Nephron (organoid): ENCODE measurements at regions not wholly inside any gene's neighbourhood (a gene's known extent, or its start where the extent isn't known, plus 50 kb on each side); places are given as distances from the start of the nearest gene placed in this dataset.
"Not testable (repeated sequence)": the region's sequence is repeated elsewhere in the genome, so short reads cannot be mapped to it uniquely, and the experiment has no call there.

ENCODE experiments used
- H3K27ac Mint-ChIP-seq, 3 experiments: 2 replicates each; pipeline ENCODE4 v1.8.0; 2020; ENCODE audit warnings: mixed read lengths in 3 of 3, mild to moderate bottlenecking in 2 of 3, moderate library complexity in 1 of 3
- H3K27me3 Mint-ChIP-seq: 2 replicates; pipeline ENCODE4 v1.8.0; 2021; ENCODE audit warnings: low read depth, mild to moderate bottlenecking, moderate library complexity, mixed read lengths
- H3K36me3 Mint-ChIP-seq: 2 replicates; pipeline ENCODE4 v1.8.0; 2020; ENCODE audit warnings: low read depth, mixed read lengths
- H3K4me1 Mint-ChIP-seq: 2 replicates; pipeline ENCODE4 v1.8.0; 2020; ENCODE audit warnings: mixed read lengths
- H3K4me3 Mint-ChIP-seq, 3 experiments: 2 replicates each; pipeline ENCODE4 v1.8.0; 2020; ENCODE audit warnings: mild to moderate bottlenecking in 3 of 3, mixed read lengths in 3 of 3, moderate library complexity in 2 of 3
- H3K9me3 Mint-ChIP-seq: 2 replicates; pipeline ENCODE4 v1.8.0; 2020; ENCODE audit warnings: mixed read lengths
- CTCF ChIP-seq, 3 experiments: fragments of 200-600 bp; sonication (generic); IDR thresholded peaks; one replicate each; pipeline ENCODE4 v1.5.0; 2021; ENCODE audit warnings: antibody characterized with exemption in 3 of 3; ENCODE audit not compliant: unreplicated experiment in 3 of 3

- no peaks in the 10 kb centered on the region for H3K36me3 Mint-ChIP-seq
- H3K4me3 Mint-ChIP-seq, result no peak overlapping the region
- H3K27me3 Mint-ChIP-seq, result peaks cover 34% of the 10 kb centered on the region
- no peaks in the 10 kb centered on the region for H3K4me1 Mint-ChIP-seq
- no peak for TF ChIP-seq CTCF (IDR thresholded peaks at IDR 0.05; ENCODE audit: unreplicated experiment in 3 of 3)
- no peak overlapping the region for H3K27ac Mint-ChIP-seq
- H3K9me3 Mint-ChIP-seq, result no peaks in the 10 kb centered on the region
Observed at GRCh38 chr4:3898098-3898497, 131.9 kb downstream of the ADRA2C start.

- not testable (repeated sequence) for H3K9me3 Mint-ChIP-seq, H3K36me3 Mint-ChIP-seq, H3K27ac Mint-ChIP-seq, H3K4me1 Mint-ChIP-seq, H3K4me3 Mint-ChIP-seq
- peaks cover 28% of the 10 kb centered on the region for H3K27me3 Mint-ChIP-seq
Observed at GRCh38 chr4:3898928-3899327, 132.7 kb downstream of the ADRA2C start.

- H3K36me3 Mint-ChIP-seq, H3K27ac Mint-ChIP-seq, H3K9me3 Mint-ChIP-seq, H3K4me3 Mint-ChIP-seq: not testable (repeated sequence)
- peaks cover 11% of the 10 kb centered on the region for H3K4me1 Mint-ChIP-seq
- peaks cover 28% of the 10 kb centered on the region for H3K27me3 Mint-ChIP-seq
Observed at GRCh38 chr4:3904264-3904955, 138.2 kb downstream of the ADRA2C start.

- H3K9me3 Mint-ChIP-seq, H3K27ac Mint-ChIP-seq, H3K36me3 Mint-ChIP-seq, H3K4me1 Mint-ChIP-seq, H3K4me3 Mint-ChIP-seq: not testable (repeated sequence)
- H3K27me3 Mint-ChIP-seq, result peaks cover 28% of the 10 kb centered on the region
Observed at GRCh38 chr4:3909616-3910015, 143.4 kb downstream of the ADRA2C start.

- not testable (repeated sequence) for H3K4me3 Mint-ChIP-seq, H3K27ac Mint-ChIP-seq, H3K36me3 Mint-ChIP-seq, H3K4me1 Mint-ChIP-seq, H3K9me3 Mint-ChIP-seq
- peaks cover 24% of the 10 kb centered on the region for H3K27me3 Mint-ChIP-seq
Observed at GRCh38 chr4:3910161-3910950, 144.2 kb downstream of the ADRA2C start.

- no peak for TF ChIP-seq CTCF (IDR thresholded peaks at IDR 0.05; ENCODE audit: unreplicated experiment in 3 of 3)
Observed at GRCh38 chr4:3911252-3911856, 145.2 kb downstream of the ADRA2C start.

GRCh38 chr4:3914511-3914910 lies 148.3 kb downstream of the ADRA2C start:
- H3K9me3 Mint-ChIP-seq, H3K36me3 Mint-ChIP-seq, H3K27ac Mint-ChIP-seq, H3K4me3 Mint-ChIP-seq, H3K4me1 Mint-ChIP-seq: not testable (repeated sequence)
- peaks cover 16% of the 10 kb centered on the region for H3K27me3 Mint-ChIP-seq

More at GRCh38 chr4:3911252-3911856, 145.2 kb downstream of the ADRA2C start:
- Mint-ChIP-seq H3K36me3 (no peaks in the 10 kb centered on the region), H3K9me3 (no peaks in the 10 kb centered on the region), H3K4me3 (no peak overlapping the region), H3K27ac (no peak overlapping the region), H3K4me1 (no peaks in the 10 kb centered on the region), H3K27me3 (peaks cover 21% of the 10 kb centered on the region)

GRCh38 chr4:3919509-3919908 lies 153.3 kb downstream of the ADRA2C start:
- not testable (repeated sequence) for H3K4me3 Mint-ChIP-seq, H3K36me3 Mint-ChIP-seq, H3K9me3 Mint-ChIP-seq
- Mint-ChIP-seq H3K27ac (peak overlapping the region in 2 of 3 experiments; percentile 42 to 67), H3K27me3 (peaks cover 22% of the 10 kb centered on the region), H3K4me1 (peaks cover 19% of the 10 kb centered on the region)

GRCh38 chr4:3921902-3922301 lies 155.7 kb downstream of the ADRA2C start:
- not testable (repeated sequence) for H3K9me3 Mint-ChIP-seq, H3K36me3 Mint-ChIP-seq, H3K4me3 Mint-ChIP-seq, H3K27ac Mint-ChIP-seq
- H3K4me1 Mint-ChIP-seq, result peaks cover 19% of the 10 kb centered on the region
- peaks cover 22% of the 10 kb centered on the region for H3K27me3 Mint-ChIP-seq

GRCh38 chr4:3925841-3926240 lies 159.7 kb downstream of the ADRA2C start:
- H3K4me3 Mint-ChIP-seq, H3K9me3 Mint-ChIP-seq, H3K4me1 Mint-ChIP-seq, H3K27ac Mint-ChIP-seq, H3K36me3 Mint-ChIP-seq: not testable (repeated sequence)
- H3K27me3 Mint-ChIP-seq, result peaks cover 25% of the 10 kb centered on the region

- not testable (repeated sequence) for H3K4me3 Mint-ChIP-seq, H3K4me1 Mint-ChIP-seq, H3K36me3 Mint-ChIP-seq, H3K27ac Mint-ChIP-seq, H3K9me3 Mint-ChIP-seq
- peaks cover 24% of the 10 kb centered on the region for H3K27me3 Mint-ChIP-seq
Observed at GRCh38 chr4:3926271-3926670, 160.1 kb downstream of the ADRA2C start.

- not testable (repeated sequence) for H3K4me1 Mint-ChIP-seq, H3K4me3 Mint-ChIP-seq, H3K27ac Mint-ChIP-seq, H3K9me3 Mint-ChIP-seq, H3K36me3 Mint-ChIP-seq
- H3K27me3 Mint-ChIP-seq, result peaks cover 20% of the 10 kb centered on the region
Observed at GRCh38 chr4:3926969-3927755, 161.0 kb downstream of the ADRA2C start.
